Erythroblast (primary cell): ENCODE measurements at regions not wholly inside any gene's neighbourhood (a gene's known extent, or its start where the extent isn't known, plus 50 kb on each side); places are given as distances from the start of the nearest gene placed in this dataset.

Experiments used
- GATA1 ChIP-seq: IDR thresholded peaks from 2 replicates; pipeline ENCODE4 v1.6.1; 2011; ENCODE audit warnings: low read depth, mild to moderate bottlenecking, control low read depth, low read length, moderate library complexity
- POLR2A ChIP-seq: IDR thresholded peaks from 2 replicates; pipeline ENCODE4 v1.6.1; 2011; ENCODE audit warnings: mild to moderate bottlenecking, low read length

DNA sequence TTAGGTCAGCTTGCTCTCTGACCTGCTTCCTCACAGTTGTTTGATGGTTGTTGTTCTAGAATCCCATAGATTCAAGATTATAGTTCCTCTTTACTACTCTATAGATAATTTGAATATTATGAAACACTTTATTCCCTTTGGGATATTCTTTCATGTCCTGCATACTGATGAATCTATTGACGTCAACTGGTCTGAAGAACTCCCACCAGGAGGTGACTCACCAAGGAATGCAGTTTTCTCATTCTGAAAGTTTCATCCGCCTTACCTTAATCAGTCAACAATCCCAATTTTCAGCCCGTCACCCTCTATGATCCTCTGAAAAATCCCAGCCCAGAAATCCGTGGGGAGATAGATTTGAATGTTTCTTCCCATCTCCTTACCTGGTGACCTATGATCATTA, 834.1 kb upstream of the PRMT6 start:
- TF ChIP-seq GATA1 (no peak), POLR2A (no peak)
